Kidney (tissue), 13 donors: ENCODE measurements at regions not wholly inside any gene's neighbourhood (a gene's known extent, or its start where the extent isn't known, plus 50 kb on each side); places are given as distances from the start of the nearest gene placed in this dataset.

ENCODE experiments used
- DNase-seq, 5 donors: peaks; one replicate each; pipeline ENCODE4 v3.0.0-alpha.2; 2013 to 2020
- FAIRE-seq: peaks from 2 replicates; lab custom pipeline; 2012; peaks lifted over from hg19 to GRCh38; lab: Jason Lieb, UNC
- H3K27ac ChIP-seq, 2 donors: one replicate each; pipeline ENCODE4 v1.7.0; 2013; ENCODE audit warnings: low read depth in 2 of 2, low read length in 2 of 2, inconsistent platforms in 1 of 2
- H3K27me3 ChIP-seq: one replicate; pipeline ENCODE4 v1.7.1; 2013; ENCODE audit warnings: low read length, inconsistent platforms; ENCODE audit not compliant: control insufficient read depth, insufficient read depth
- H3K36me3 ChIP-seq, 3 donors: one replicate each; pipeline versions ENCODE4 v1.7.0 to v1.7.1; 2013; ENCODE audit warnings: low read length in 3 of 3, control low read depth in 1 of 3, inconsistent platforms in 1 of 3; ENCODE audit not compliant: insufficient read depth in 3 of 3, control insufficient read depth in 2 of 3
- H3K4me1 ChIP-seq, 3 donors: one replicate each; pipeline versions ENCODE4 v1.7.0 to v1.7.1; 2013; ENCODE audit warnings: low read length in 3 of 3, inconsistent platforms in 1 of 3, low read depth in 1 of 3; ENCODE audit not compliant: control insufficient read depth in 2 of 3, insufficient read depth in 2 of 3
- H3K4me3 ChIP-seq, 3 donors: one replicate each; pipeline versions ENCODE4 v1.7.0 to v1.8.1; 2013; ENCODE audit warnings: low read length in 3 of 3, control low read depth in 1 of 3, inconsistent platforms in 1 of 3
- H3K9ac ChIP-seq, 3 donors: one replicate each; pipeline versions ENCODE4 v1.7.0 to v1.7.1; 2013; ENCODE audit warnings: low read length in 3 of 3, control low read depth in 1 of 3, inconsistent platforms in 1 of 3
- H3K9me3 ChIP-seq, 3 donors: one replicate each; pipeline versions ENCODE4 v1.7.0 to v1.7.1; 2013; ENCODE audit warnings: low read length in 3 of 3, control low read depth in 1 of 3, inconsistent platforms in 1 of 3; ENCODE audit not compliant: control insufficient read depth in 2 of 3, insufficient read depth in 1 of 3
- CTCF ChIP-seq: IDR thresholded peaks from 3 replicates; pipeline ENCODE4 v1.5.1; 2012; ENCODE audit warnings: mild to moderate bottlenecking, moderate library complexity, borderline replicate concordance; ENCODE audit not compliant: insufficient read depth; ENCODE audit errors: extremely low read depth
- intact Hi-C: fragments of 100-400 bp; cut with DNase I; formaldehyde crosslinking; loops from one replicate; pipeline ENCODE4 v1.11.1; 2022
- donor health status: control.
- donor health status: control.
- donor health status: control.
- donor health status: control.
- donor health status: control.
- donor health status: DM: yes; HTN: yes; CAD: no.
- donor health status: Normal renal cell carcinoma (clear cell type).

GRCh38 chr9:84604223-84604622 lies 65.3 kb upstream of the NTRK2 start:
- Histone ChIP-seq H3K9ac (no peak overlapping the region), H3K4me1 (no peaks in the 10 kb centered on the region), H3K9me3 (no peaks in the 10 kb centered on the region), H3K36me3 (no peaks in the 10 kb centered on the region), H3K4me3 (no peak overlapping the region), H3K27ac (no peak overlapping the region), H3K27me3 (no peaks in the 10 kb centered on the region)
- intact Hi-C loops = no loop called here
- no peak for TF ChIP-seq CTCF
- DNase-seq (no peak), FAIRE-seq (no peak)

GRCh38 chr9:84609779-84610178 lies 59.8 kb upstream of the NTRK2 start:
- Histone ChIP-seq H3K9ac (no peak overlapping the region), H3K27ac (no peak overlapping the region), H3K27me3 (no peaks in the 10 kb centered on the region), H3K4me1 (no peaks in the 10 kb centered on the region), H3K4me3 (no peak overlapping the region), H3K36me3 (no peaks in the 10 kb centered on the region), H3K9me3 (peaks cover 0 to 7% (median 0%) of the 10 kb centered on the region in 3 donors)
- no peak for FAIRE-seq
- TF ChIP-seq CTCF = no peak
- DNase-seq = no peak
- intact Hi-C loops = no loop called here

GRCh38 chr9:84613431-84613830 lies 56.1 kb upstream of the NTRK2 start:
- no peak for DNase-seq
- Histone ChIP-seq H3K27me3 (no peaks in the 10 kb centered on the region), H3K4me1 (no peaks in the 10 kb centered on the region), H3K9me3 (peaks cover 0 to 7% (median 0%) of the 10 kb centered on the region in 3 donors), H3K9ac (no peak overlapping the region), H3K36me3 (no peaks in the 10 kb centered on the region), H3K4me3 (no peak overlapping the region), H3K27ac (no peak overlapping the region)
- intact Hi-C loops = no loop called here
- FAIRE-seq = no peak
- no peak for TF ChIP-seq CTCF

- Histone ChIP-seq H3K36me3 (no peaks in the 10 kb centered on the region), H3K27me3 (no peaks in the 10 kb centered on the region), H3K4me1 (no peaks in the 10 kb centered on the region), H3K9me3 (peaks cover 0 to 7% (median 0%) of the 10 kb centered on the region in 3 donors), H3K27ac (no peak overlapping the region), H3K9ac (no peak overlapping the region), H3K4me3 (no peak overlapping the region)
- FAIRE-seq (no peak), DNase-seq (peak in 1 of 5 donors; percentile 28)
- intact Hi-C loops = no loop called here
- TF ChIP-seq CTCF = no peak
These were observed 54.0 kb upstream of the NTRK2 start for GRCh38 chr9:84615544-84615943.
